MM.1S (cell line): ENCODE measurements at regions not wholly inside any gene's neighbourhood (a gene's known extent, or its start where the extent isn't known, plus 50 kb on each side); places are given as distances from the start of the nearest gene placed in this dataset.

Experiments
- CTCF ChIP-seq: fragments of 300-600 bp; sonication (generic); IDR thresholded peaks from 2 replicates; pipeline ENCODE4 v1.5.1; 2016; ENCODE audit warnings: antibody characterized with exemption, low read length, mixed read lengths
- EZH2 ChIP-seq: fragments of 300-600 bp; sonication (generic); optimal IDR thresholded peaks from 2 replicates; pipeline ENCODE3; 2017; ENCODE audit warnings: low read depth, mild to moderate bottlenecking, antibody characterized with exemption, low read length, mixed read lengths
- EZH2phosphoT487 ChIP-seq: fragments of 300-600 bp; sonication (generic); IDR thresholded peaks from 2 replicates; pipeline ENCODE4 v1.6.1; 2018; ENCODE audit warnings: antibody characterized with exemption, low read length

GRCh38 chr11:44453871-44454270 is 111.6 kb upstream of the CD82 start:
- TF ChIP-seq CTCF (no peak), EZH2 (no peak), EZH2phosphoT487 (no peak)
